CD4-positive, alpha-beta T cell (primary cell): ENCODE measurements at regions not wholly inside any gene's neighbourhood (a gene's known extent, or its start where the extent isn't known, plus 50 kb on each side); places are given as distances from the start of the nearest gene placed in this dataset.

ENCODE experiments used
- ATAC-seq: fragments of 200-7000 bp; cut with Tn5 transposase; one replicate; pipeline ENCODE4 v1.10.0; 2022; ENCODE audit warnings: mild to moderate bottlenecking; ENCODE audit not compliant: poor library complexity
- CTCF ChIA-PET: fragments of 350-600 bp; sonication (Branson Sonifier 250); formaldehyde crosslinking; loops from one replicate; lab custom pipeline; 2021; ENCODE audit warnings: antibody characterized with exemption, inconsistent platforms; lab: Charles Lee
- POLR2A ChIA-PET: fragments of 350-600 bp; sonication (Branson Sonifier 250); formaldehyde crosslinking; loops from one replicate; lab custom pipeline; 2021; ENCODE audit warnings: antibody characterized with exemption, inconsistent platforms; lab: Charles Lee
- DNase-seq, 14 experiments: peaks; one replicate each; pipeline ENCODE4 v3.0.0-alpha.2; 2013 to 2020; ENCODE audit warnings: mixed read lengths in 2 of 14
- H3K27ac ChIP-seq, 2 donors: one replicate each; pipeline versions ENCODE4 v1.5.1 to v1.7.0; 2013; ENCODE audit warnings: low read length in 2 of 2, low read depth in 1 of 2, mild to moderate bottlenecking in 1 of 2
- H3K27me3 ChIP-seq, 2 experiments: 1 replicate in 1 of 2; 2 replicates in 1 of 2; pipeline versions ENCODE4 v1.6.1 to v1.7.0; 2013; ENCODE audit warnings: low read length in 2 of 2, control low read depth in 1 of 2, mild to moderate bottlenecking in 1 of 2, moderate library complexity in 1 of 2; ENCODE audit not compliant: insufficient read depth in 2 of 2, control insufficient read depth in 1 of 2
- H3K36me3 ChIP-seq: one replicate; pipeline ENCODE4 v1.6.1; 2013; ENCODE audit warnings: low read length, control low read depth; ENCODE audit not compliant: insufficient read depth
- H3K4me1 ChIP-seq: one replicate; pipeline ENCODE4 v1.6.1; 2013; ENCODE audit warnings: low read length, control low read depth; ENCODE audit not compliant: insufficient read depth
- H3K4me3 ChIP-seq: one replicate; pipeline ENCODE4 v1.5.1; 2013; ENCODE audit warnings: mild to moderate bottlenecking, low read length, moderate library complexity
- H3K9me3 ChIP-seq, 2 experiments: 1 replicate in 1 of 2; 2 replicates in 1 of 2; pipeline versions ENCODE4 v1.6.1 to v1.7.0; 2013; ENCODE audit warnings: low read length in 2 of 2, mild to moderate bottlenecking in 2 of 2, control low read depth in 1 of 2, moderate library complexity in 1 of 2; ENCODE audit not compliant: control insufficient read depth in 1 of 2, insufficient read depth in 1 of 2
- H3K27ac Mint-ChIP-seq: one replicate; pipeline ENCODE4 v1.8.0; 2020; ENCODE audit warnings: mixed read lengths
- H3K27me3 Mint-ChIP-seq: one replicate; pipeline ENCODE4 v1.8.0; 2021; ENCODE audit warnings: mixed read lengths
- H3K36me3 Mint-ChIP-seq: one replicate; pipeline ENCODE4 v1.8.0; 2021; ENCODE audit warnings: low read depth, mixed read lengths
- H3K4me1 Mint-ChIP-seq: one replicate; pipeline ENCODE4 v1.8.0; 2021; ENCODE audit warnings: low read depth, mixed read lengths
- H3K4me3 Mint-ChIP-seq: one replicate; pipeline ENCODE4 v1.8.0; 2020; ENCODE audit warnings: mild to moderate bottlenecking, mixed read lengths
- H3K9me3 Mint-ChIP-seq: one replicate; pipeline ENCODE4 v1.8.0; 2020; ENCODE audit warnings: mixed read lengths
- CTCF ChIP-seq: fragments of 200-600 bp; IDR thresholded peaks from one replicate; pipeline ENCODE4 v1.8.0; 2022; ENCODE audit warnings: antibody characterized with exemption, mild to moderate bottlenecking
- intact Hi-C, 2 experiments: fragments of 100-400 bp; cut with DNase I in 1 of 2; cut with micrococcal nuclease in 1 of 2; formaldehyde crosslinking; loops; one replicate each; pipeline versions ENCODE4 v1.15.1 to v1.9.0; 2023 to 2025; cut with DNase I, micrococcal nuclease

DNA sequence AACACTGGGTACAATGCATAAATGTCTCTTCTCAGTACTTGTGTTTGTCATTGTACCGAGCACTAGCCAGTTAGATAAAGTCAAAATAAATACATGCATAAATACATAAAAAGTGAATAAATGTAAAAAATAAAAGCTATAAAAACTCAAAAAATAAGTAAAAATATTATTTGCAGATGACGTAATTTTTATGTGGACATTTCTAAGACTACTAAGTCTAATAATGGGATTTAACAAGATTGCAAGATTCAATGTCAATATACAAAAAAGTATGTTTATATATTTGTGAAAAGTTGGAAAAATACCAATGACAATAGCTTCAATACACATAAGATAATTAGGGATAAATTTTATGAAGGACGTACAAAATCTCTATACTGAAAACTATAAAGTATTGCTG lies 639.6 kb downstream of the CBLN4 start:
- Histone ChIP-seq H3K27me3 (no peaks in the 10 kb centered on the region), H3K36me3 (no peaks in the 10 kb centered on the region), H3K4me1 (no peaks in the 10 kb centered on the region), H3K4me3 (no peak overlapping the region), H3K27ac (no peak overlapping the region), H3K9me3 (no peaks in the 10 kb centered on the region)
- no peak overlapping the region for H3K4me3 Mint-ChIP-seq
- DNase-seq = no peak
- H3K9me3 Mint-ChIP-seq = peaks cover 11% of the 10 kb centered on the region
- H3K4me1 Mint-ChIP-seq = no peaks in the 10 kb centered on the region
- ChIA-PET POLR2A (no interaction called here), CTCF (no interaction called here)
- no peak for TF ChIP-seq CTCF
- no peak for ATAC-seq
- H3K27ac Mint-ChIP-seq = no peak overlapping the region
- no peaks in the 10 kb centered on the region for H3K27me3 Mint-ChIP-seq
- no peaks in the 10 kb centered on the region for H3K36me3 Mint-ChIP-seq
- intact Hi-C loops = no loop called here

DNA sequence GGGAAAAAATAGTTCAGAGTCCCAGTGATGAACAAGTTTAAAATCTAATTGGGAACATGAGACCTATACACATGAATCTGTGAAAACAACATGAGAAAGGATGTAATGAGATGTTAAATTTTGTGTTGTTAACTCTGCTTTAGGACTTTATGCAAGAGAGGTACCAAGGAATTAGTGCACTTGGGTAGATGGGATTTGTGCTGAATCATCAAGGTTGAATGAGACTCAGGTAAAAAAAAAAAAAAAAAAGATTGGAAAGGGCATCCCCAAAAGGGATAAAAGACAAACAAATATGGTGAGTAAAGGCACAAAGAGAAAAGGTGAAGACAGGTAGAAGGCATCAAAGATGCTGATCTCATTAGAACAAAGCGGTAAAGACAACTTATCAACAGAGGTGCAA lies 644.4 kb downstream of the CBLN4 start:
- H3K36me3 ChIP-seq = no peaks in the 10 kb centered on the region
- POLR2A ChIA-PET = no interaction called here
- CTCF ChIA-PET = no interaction called here
- no peak for DNase-seq
- Mint-ChIP-seq H3K36me3 (no peaks in the 10 kb centered on the region), H3K4me3 (no peak overlapping the region), H3K4me1 (no peaks in the 10 kb centered on the region), H3K27me3 (no peaks in the 10 kb centered on the region), H3K9me3 (peaks cover 9% of the 10 kb centered on the region), H3K27ac (no peak overlapping the region)
- TF ChIP-seq CTCF = no peak
- no peak overlapping the region for H3K4me3 ChIP-seq
- no peaks in the 10 kb centered on the region for H3K27me3 ChIP-seq
- ATAC-seq = no peak
- H3K4me1 ChIP-seq = no peaks in the 10 kb centered on the region
- H3K27ac ChIP-seq = no peak overlapping the region
- intact Hi-C loops = no loop called here
- H3K9me3 ChIP-seq = no peaks in the 10 kb centered on the region

DNA sequence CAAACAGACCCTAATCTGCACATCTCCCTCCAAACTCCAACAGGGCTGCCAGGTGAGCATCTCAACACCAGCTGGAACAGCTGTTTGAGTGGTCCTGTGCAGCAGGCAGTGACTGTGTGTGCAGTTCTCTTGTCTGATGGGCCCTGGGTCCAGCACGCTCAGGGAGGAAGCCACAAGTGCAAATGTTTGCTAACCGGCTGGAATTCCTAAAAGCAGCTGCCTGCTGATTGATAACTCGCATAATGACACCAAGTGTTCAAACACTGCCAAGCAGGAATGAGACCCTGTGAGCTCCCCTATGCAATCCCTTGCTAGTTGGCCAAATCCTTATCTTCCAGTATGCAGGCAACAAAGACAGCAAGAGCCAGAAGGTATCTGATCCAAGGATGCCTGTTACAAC lies 650.6 kb downstream of the CBLN4 start:
- POLR2A ChIA-PET = no interaction called here
- DNase-seq (no peak), ATAC-seq (no peak)

More for the DNA sequence above, 650.6 kb downstream of the CBLN4 start:
- no peak overlapping the region for H3K27ac ChIP-seq
- Mint-ChIP-seq H3K27me3 (no peaks in the 10 kb centered on the region), H3K4me1 (no peaks in the 10 kb centered on the region), H3K27ac (no peak overlapping the region), H3K9me3 (peaks cover 10% of the 10 kb centered on the region), H3K36me3 (no peaks in the 10 kb centered on the region), H3K4me3 (no peak overlapping the region)
- CTCF ChIA-PET = no interaction called here
- H3K9me3 ChIP-seq = peaks cover 0 to 4% of the 10 kb centered on the region in 2 experiments
- TF ChIP-seq CTCF = no peak
- H3K4me3 ChIP-seq = no peak overlapping the region
- H3K27me3 ChIP-seq = no peaks in the 10 kb centered on the region
- no peaks in the 10 kb centered on the region for H3K4me1 ChIP-seq
- intact Hi-C loops = no loop called here
- no peaks in the 10 kb centered on the region for H3K36me3 ChIP-seq
